ENCODE measurements at regions not wholly inside any gene's neighbourhood (a gene's known extent, or its start where the extent isn't known, plus 50 kb on each side); places are given as distances from the start of the nearest gene placed in this dataset.
"Not testable (repeated sequence)": the region's sequence is repeated elsewhere in the genome, so short reads cannot be mapped to it uniquely, and the experiment has no call there.

DNA sequence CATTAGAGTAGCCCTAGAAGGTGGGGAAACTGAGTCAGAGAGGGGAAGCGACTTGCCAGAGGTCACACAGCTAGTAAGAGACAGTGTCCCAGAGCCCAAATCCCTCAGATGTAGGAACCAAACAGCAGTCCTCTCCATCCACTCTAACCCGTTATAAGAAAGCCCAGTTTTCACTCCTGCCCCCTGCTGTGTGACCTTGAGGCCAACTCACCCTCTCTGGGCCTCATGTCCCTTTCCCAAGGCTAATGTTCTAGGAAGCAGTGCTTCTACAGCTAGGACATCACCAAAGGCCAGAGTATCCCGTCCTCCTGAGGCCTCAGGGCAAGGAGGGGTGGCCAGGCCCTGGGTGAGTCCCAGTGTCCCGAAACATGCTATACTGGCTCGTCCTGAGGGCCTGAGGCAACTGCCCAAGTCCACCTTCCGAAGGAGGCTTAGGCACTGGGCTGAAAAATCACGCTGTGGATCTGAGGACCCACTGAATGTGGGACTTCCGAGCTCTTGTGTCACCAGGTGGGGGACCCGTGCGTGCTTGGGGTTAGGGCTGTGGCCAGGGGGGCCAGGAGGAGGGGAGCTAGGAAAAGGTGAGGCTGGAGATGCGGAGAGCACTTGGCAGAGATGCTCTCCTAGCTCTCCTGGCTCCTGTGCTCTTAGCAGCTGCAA lies 109.2 kb upstream of the SLC6A11 start:
- no peak for FAIRE-seq

DNA sequence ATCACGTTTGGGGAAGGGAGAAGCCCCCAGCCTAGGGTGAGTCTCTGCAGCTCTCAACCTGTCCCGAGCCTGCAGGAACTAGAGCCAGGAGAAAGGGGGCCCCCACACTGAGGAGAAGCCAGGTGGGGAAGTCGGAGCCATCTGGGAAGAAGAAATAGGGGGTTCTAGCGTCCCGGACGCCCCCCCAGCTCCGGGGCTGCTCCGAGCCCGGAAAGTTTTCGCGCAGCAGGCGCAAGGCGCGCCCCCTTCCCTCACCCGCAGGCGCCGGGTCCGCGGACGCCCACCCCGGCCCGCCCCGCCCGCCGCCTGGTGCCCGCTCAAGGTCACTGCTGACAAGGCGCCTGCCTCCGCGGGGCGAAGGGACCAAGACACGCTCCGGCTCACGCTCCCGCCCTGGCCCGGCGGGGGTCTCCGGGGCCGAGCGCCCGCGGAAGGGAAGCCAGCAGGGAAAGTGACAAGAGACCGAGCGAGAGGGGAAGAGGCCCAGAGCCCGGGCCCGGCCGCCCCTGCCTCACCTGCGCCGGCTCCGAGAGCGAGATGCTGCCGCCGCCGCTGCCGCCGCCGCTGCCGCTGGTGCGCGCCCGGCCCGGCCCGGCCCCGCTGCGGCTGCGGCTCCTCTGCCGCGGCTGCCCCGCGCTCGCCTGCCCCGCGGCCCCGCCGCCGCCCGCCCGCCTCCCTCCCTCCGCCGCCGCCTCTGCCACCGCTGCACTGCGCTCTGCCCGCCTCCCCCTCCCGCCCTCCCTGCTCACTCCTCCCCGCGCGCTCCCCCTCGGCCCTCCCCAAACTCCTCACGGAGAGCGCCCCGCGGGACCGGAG lies 108.4 kb upstream of the SLC6A11 start:
- no peak for FAIRE-seq

DNA sequence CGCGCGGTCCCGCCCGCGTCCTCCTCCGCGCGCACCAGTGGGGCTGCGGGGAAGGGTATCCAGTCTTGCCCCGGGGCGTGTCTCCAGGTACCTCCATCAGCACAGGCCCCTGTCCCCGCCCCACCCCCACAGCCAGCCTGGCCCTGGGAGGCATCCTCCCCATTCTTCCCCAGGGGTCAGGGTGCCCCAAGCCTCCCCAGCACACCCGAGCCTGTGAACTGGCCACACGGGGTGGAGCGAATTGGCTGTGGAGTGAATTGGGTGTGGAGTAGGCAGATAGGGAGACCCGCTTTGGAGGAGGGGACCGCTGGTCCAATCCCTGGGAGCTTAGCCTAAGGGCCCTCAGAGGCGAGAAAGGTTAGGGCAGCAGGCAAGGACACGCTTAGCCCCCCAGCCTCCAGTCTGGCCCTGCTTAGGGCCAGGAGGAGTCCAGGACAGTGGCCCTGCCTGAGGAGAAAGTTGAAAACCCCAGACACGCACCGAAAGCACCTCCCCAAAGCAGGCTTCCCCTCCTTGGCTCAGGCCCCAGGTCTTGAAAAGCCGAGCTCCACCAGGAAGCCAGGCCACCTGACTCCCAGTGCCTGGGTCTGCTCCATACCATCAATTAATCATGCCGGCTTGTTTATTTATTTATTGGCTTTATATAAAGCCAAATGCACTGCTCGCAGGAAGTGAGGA lies 107.7 kb upstream of the SLC6A11 start:
- FAIRE-seq = no peak

DNA sequence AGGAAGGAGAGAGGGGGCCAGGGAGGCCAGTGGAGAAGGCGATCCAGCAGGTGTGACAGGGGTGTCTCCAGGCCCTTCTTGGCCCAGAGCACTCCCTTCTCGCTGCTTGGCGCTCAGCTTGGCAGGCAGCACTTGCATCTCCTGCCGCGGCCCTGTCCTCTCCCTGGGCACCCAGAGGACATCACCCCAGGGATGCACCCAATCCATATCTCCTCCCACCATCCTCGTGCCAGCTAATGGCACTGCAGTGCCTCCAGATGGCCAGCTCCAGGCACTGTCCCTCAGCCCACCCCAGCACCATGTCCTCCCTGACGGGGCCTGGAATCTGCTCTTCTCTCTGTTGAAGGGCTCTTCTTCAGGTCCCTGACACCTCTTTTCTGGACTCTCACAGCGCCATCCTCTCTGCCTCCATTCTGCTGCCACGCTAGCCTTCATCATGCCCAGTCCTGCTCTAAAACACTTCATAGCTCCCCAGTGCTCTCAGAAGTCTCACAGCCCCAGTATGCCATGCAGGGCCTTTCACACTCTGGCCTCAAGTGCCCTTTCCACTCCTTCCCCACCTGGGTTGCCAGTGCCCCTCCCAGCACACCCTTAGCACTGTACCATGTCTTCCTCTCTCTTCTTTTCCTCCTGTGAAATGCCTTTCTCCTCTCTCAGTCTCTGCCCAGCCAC lies 106.8 kb upstream of the SLC6A11 start:
- no peak for FAIRE-seq

DNA sequence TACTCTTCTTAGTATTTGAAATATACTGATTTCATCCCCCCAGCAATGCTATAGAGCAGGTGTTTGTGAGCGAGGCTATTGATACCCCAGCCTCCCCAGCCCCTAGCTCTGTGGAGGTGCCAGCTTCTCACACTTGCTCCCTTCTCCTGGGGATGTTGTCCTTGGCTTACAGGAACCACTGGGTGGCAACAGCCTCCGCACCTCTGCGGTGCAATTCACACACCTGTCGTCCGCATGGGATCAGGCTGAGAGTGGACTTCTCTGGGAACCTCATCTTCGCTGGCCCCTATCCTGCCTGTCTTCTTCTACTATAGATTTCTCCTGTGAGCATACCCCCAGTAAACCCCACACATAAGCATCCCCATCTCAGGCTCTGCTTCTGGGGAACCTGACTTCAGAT lies 103.9 kb upstream of the SLC6A11 start:
- no peak for FAIRE-seq

DNA sequence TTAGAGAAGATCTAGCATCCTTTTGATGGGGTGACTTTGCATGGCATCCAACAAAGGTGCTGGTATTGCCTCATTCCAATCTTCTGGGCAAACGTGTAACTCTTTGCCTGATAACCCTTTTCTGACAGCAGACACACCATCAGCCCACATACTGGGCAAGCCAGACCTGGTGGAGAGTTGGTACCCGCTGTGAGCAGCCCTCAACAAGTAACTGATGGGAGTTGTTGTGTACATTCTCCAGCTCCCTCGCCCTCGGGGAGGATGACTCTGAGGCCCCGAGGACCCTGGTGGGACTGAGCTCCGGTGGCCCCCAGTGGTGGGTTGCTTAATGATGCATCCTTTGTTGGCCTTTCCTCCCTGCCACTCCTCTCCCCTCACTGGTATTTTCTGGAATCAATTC lies 102.4 kb upstream of the SLC6A11 start:
- no peak for FAIRE-seq

DNA sequence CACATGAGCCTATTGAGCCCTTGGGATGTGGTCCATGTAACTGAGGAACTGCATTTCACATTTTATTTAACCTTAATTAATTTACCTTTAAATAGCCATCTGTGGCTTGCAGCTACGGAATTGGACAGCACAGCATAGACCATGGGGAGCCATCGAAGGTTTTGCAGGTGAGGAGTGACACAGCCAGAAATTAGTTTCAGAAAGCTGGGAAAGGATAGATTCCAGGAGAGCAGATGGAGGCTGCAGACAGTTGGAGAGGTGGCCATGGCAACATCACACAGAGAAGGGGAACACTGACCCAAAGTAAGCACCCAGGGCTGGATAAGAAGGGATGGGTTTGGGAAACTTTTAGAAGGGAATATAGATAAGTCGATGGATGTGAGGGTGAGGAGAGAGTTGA lies 100.1 kb upstream of the SLC6A11 start:
- no peak for FAIRE-seq

DNA sequence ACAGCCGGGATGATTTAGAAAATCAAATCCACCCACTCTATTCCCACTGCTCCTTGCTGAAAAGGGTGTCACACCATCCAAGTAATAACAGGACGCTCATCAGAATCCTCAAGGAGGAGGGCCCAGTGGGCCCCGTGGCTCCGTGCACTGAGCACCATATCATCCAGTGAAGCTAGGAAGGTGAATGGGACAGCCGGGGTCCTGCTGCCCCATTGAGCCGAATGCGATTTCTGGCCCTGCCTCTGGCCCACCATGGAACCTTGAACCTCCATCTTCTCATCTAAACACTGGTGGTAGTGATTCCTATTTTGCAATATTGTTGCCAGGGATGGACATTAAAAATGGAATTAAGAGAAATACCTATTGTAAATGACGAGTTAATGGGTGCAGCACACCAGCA lies 99.1 kb upstream of the SLC6A11 start:
- no peak for FAIRE-seq

DNA sequence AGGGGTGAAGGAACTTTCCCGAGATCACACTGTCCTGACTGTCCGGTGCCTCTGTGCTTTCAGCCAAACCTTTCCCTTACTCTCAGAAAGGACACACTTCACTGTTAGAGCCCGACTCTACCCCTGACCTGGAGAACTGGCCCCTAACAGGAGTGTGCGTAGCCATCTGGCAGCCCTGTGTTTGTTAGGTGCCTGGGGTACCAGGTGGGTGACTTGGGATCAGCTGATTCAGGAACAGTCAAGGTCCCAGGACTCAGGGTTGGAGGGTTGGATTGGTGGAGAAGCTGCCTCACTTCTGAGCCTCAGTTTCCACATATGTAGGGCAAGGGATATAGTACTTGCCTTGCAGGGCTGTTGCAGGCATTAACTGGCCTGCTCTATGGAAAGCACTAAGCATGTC lies 98.3 kb upstream of the SLC6A11 start:
- no peak for FAIRE-seq

DNA sequence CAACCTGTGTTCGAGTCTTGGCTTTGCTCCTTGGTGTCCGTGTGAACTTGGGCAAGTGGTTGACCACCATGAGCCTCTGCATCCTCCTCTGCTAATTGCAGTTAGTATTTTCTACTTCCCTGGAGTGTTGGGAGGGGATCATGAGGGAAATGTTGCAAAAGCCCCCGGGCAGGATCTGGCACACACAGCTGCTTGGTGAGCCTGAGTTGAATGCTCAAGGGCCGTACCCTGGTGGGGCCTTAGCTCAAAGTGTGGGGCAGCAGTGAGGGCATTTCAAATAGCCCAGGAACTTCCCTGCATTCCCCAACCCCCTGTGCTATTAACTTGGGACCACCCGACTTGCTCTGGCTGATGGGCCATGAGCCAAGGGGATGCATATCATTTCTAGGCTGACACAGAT lies 94.9 kb upstream of the SLC6A11 start:
- no peak for FAIRE-seq

DNA sequence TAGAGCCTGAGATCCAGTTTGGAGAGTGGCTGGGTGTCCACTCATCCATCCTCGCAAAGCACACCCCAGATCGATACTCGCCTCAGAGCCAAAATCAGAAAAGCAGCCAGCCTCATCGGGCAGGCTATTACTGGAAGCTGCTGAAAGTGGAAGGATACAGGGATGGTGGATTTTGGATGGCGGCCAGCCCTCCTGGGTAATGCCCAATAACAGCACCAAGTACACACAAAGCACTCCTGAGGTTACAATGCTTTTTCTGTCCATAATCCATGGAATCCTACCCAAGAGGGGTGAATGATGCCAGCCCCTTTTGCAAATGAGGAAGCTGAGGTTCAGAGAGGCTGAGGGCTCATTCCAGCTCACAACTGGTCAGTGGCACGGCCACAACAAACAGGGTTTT lies 93.1 kb upstream of the SLC6A11 start:
- FAIRE-seq = no peak

DNA sequence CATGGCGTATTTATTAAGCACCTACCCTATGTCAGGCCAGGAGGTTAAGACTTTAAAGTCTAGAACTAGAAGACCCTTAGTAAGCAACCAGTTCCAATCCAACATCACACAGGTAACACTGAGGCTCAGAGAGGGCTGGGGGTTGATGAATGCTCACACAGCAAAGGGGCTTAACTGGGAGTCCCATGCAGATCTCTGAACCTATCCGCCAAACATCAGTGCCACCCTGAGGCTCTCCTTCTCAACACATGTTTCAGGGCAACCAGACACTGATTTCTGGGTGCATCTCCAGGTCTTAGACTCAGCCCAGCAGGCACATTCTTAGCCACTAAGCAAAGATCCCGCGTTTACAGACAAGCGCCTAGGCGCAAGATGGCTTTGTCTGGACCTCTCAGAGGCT lies 92.0 kb upstream of the SLC6A11 start:
- no peak for FAIRE-seq

DNA sequence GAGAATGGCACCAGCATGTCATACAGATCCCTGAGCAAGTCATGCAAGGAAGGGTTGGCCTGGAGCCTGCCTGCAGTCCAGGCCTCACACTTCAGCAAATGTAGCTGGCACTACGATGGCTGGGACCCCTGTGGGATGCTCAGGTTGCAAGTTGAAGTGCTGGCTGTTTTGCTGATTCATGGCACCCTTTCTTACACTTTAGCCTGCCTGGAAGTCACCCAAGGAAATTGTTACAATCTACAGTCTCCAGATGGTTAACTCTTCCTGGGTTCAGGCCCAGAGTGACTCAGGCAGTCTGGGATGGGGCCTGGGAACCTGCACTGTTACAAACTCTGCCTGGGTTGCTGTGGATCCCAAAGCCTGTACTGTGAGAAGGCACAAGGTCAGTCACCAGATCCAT lies 91.0 kb upstream of the SLC6A11 start:
- FAIRE-seq = no peak

DNA sequence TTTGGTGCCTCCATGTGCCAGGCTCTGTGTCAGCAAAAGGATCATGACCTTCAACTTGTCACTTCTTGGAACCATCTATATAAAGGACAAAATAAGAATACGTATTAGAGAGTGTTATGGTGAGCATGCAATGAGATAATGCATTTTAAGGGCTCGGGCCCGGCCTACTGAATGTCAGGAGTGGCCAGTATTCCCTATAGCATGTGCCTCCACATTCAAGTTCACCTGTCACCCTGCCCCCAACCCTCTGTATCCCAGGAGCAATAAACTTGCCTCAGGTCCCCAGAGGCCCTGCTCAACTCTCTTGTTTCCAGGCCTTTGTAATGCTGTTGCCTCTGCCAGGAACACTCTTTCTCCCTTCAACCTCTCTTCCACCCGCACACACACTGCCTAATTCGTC lies 90.2 kb upstream of the SLC6A11 start:
- FAIRE-seq = no peak

DNA sequence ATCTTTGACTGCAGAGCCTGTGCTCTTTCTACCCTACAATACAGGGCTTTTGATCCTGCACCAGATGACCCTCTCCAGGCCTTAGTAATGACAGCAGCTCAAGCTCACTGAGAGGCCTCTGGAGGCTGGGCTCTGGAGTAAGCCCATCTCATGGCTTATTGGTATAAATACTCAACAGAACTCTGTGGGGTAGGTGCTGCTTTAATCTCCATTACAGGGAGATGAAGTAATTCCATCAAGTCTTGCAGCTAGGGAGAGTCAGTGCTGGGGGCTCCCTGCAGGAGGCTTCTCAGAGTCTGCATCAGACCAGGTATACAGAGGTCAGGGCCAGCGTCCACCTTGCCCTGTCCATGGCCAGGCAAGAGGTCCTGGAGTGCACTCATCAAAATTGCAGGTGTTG lies 89.2 kb upstream of the SLC6A11 start:
- FAIRE-seq = no peak

DNA sequence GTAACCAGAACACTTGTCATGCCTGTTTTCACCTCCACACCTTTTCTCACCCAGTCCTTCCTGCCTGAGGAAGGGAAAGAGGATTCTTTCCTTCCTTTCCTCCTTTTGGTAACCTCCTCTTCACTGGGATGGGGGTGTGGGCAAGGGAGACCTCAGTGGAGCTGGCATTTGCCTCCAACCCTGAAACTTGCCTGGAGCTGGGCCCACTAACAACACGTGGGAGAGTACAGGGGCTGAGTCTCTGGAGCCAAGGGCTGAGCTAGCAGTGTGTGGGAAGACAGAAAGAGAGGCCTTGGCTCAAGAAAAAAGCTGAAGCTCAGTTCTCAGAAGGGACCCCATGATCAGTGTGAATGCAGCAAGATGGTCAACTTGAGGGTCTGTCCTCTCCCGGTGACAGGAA lies 86.6 kb upstream of the SLC6A11 start:
- no peak for FAIRE-seq

DNA sequence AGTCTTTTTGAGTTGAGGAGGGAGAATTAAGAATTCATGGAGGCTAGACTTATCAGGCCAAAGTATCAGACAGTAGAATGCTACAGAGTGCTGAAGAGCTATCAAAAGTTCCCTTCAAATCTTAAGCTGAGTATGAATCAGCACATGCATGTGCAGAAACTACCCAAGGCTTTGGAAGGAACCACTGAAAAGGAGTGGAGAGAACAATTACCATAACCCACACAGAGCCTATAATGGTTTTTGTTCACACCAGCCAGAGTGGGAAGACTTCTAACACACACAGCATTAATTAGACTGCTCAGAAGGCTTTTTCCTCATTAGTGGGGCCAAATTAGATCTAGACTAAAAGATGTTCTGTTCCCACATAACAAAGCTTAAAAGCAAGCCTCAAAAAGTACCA lies 83.7 kb upstream of the SLC6A11 start:
- no peak for FAIRE-seq

DNA sequence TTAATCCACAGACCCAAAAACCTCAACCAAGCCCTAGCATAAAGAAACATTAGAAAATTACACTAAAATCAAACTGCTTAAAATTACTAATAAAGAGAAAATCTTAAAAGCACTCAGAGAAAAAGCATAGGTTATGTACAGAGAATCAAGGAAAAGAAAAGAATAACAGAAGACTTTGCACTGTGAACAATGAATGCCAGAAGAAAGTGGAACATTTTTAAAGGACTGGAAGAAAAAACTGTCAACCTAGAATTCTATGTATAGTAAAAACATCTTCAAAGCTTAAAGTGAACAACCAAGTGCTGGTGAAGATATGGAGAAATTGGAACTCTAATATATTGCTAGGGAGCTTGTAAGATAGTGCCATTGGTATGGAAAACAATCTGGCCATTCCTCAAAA lies 82.7 kb upstream of the SLC6A11 start:
- no peak for FAIRE-seq

DNA sequence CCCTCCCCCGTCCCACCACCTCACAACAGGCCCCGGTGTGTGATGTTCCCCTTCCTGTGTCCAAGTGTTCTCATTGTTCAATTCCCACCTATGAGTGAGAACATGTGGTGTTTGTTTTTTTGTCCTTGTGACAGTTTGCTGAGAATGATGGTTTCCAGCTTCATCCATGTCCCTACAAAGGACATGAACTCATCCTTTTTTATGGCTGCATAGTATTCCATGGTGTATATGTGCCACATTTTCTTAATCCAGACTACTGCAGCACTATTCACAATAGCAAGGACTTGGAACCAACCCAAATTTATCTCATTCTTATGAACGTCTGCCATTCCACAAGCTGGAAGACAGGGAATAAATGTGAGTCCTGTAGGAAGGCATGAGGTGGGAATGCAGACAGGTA lies 79.6 kb upstream of the SLC6A11 start:
- not testable (repeated sequence) for FAIRE-seq

DNA sequence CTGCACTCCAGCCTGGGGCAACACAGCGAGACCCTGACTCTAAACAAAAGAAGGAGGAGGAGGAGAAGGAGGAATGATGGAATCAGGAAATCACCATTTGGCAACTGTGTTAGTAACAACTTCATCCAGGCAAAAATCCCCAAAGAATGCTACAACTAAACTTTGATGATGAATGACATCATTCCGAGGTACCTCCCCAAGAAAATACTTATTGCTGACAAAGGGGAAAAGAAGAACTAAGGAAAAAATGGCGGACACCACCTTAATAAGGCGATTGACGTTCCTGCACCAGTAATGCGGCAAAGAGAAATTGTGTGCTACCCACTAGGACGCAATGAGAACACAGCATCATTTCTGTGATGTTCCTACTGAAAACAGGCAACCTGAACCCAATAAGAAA lies 78.2 kb upstream of the SLC6A11 start:
- FAIRE-seq = no peak

DNA sequence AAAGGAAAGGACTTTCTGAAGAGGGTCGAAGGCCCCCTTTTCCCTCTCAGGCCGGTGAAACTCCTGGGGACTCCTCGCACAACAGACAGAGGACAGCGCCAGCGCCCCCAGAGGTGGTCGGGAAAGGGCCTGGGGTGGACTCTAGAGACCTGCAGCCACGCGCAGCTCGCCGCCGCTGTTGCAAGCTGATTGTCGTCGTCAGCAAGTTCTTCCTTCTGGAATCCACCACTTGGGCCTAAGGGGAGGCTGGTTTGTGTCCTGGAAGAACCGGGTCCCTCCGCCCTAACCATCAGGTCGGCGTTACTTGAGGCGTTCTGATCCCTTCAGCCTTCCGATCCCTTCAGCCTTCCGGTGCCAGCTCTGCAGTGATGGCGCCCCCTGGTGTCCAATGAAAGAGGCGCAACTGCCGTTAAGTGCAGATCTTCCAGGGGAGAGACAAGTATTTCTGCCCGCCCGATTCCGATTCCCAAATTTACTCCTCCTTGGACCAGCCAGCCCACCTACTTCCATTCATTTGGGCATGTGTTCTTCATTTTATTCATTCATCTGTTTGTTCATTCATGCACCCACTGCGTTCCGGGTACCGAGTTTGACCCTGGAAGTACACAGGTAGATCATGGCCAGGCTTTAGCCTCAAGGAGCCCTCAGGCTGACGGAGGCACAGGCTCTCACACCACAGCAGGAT lies 77.2 kb upstream of the SLC6A11 start:
- FAIRE-seq = no peak

DNA sequence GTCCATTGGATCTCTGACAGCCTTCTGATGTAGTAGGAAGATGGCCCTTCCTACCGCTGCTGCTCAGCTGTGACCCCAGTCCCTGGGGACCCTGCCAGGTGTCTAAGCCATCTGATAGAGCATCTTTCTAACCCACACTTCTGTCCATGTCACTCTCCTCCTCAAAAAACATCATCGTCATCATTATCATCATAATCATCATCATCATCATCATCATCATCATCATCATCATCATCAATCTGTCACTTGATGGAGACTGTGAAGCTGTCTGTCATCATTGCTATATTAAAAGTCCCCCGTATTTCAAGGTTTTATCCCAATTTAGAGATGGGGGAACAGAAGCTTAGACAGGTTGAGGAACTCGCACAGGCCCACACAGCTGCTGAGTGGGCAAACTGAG lies 75.1 kb upstream of the SLC6A11 start:
- no peak for FAIRE-seq
